HFFc6 (cell line): ENCODE measurements at regions not wholly inside any gene's neighbourhood (a gene's known extent, or its start where the extent isn't known, plus 50 kb on each side); places are given as distances from the start of the nearest gene placed in this dataset.

Experiments used
- DNase-seq: peaks from one replicate; pipeline ENCODE4 v3.0.0-alpha.2; 2018
- H3K27ac Mint-ChIP-seq: 2 replicates; pipeline ENCODE4 v1.8.0; 2020; ENCODE audit warnings: mild to moderate bottlenecking, mixed read lengths
- H3K27me3 Mint-ChIP-seq: 2 replicates; pipeline ENCODE4 v1.8.0; 2021; ENCODE audit warnings: mild to moderate bottlenecking, moderate library complexity, mixed read lengths; ENCODE audit not compliant: insufficient read depth
- H3K36me3 Mint-ChIP-seq: 2 replicates; pipeline ENCODE4 v1.8.0; 2021; ENCODE audit warnings: low read depth, mixed read lengths
- H3K4me1 Mint-ChIP-seq: 2 replicates; pipeline ENCODE4 v1.8.0; 2020; ENCODE audit warnings: low read depth, mixed read lengths
- H3K4me3 Mint-ChIP-seq: 2 replicates; pipeline ENCODE4 v1.8.0; 2020; ENCODE audit warnings: mild to moderate bottlenecking, moderate library complexity, mixed read lengths
- H3K9me3 Mint-ChIP-seq: 2 replicates; pipeline ENCODE4 v1.8.0; 2020; ENCODE audit warnings: mild to moderate bottlenecking, mixed read lengths
- CTCF ChIP-seq: fragments of 200-600 bp; sonication (generic); IDR thresholded peaks from 2 replicates; pipeline ENCODE4 v1.5.0; 2021; ENCODE audit warnings: antibody characterized with exemption, mild to moderate bottlenecking

GRCh38 chr7:156158693-156159092, 346.4 kb upstream of the SHH start:
- peaks cover 4% of the 10 kb centered on the region; the same call in 1 of the 2 replicates for H3K27me3 Mint-ChIP-seq

DNA sequence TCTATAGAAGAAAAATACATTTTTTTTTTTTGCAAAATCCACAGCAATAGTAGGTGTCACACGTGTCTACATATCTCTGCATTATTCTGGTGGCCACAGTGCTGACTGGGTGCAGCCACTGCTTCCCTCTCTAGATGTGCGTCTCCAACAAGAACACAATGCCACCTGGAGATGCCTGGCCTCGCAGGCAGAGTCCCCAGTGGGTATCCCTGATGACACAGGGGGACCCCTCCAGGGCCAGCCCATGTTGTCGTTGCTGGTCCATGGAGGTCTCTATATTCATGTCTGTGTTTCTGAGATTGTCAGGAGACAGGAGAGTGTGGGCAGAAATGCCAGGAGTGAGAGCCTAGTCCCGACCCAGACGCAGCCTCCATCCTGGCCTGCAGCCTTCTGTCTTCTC, 345.9 kb upstream of the SHH start:
- no peaks in the 10 kb centered on the region for H3K4me1 Mint-ChIP-seq
- no peak for DNase-seq
- H3K27me3 Mint-ChIP-seq = peaks cover 4% of the 10 kb centered on the region; the same call in 1 of the 2 replicates
- no peak for TF ChIP-seq CTCF
- peaks cover 45% of the 10 kb centered on the region for H3K9me3 Mint-ChIP-seq
- H3K36me3 Mint-ChIP-seq = 0 out of 2 replicates have a peak, but pooled peaks cover 4% of the 10 kb centered on the region
- H3K27ac Mint-ChIP-seq = no peak overlapping the region
- H3K4me3 Mint-ChIP-seq = no peak overlapping the region

More at GRCh38 chr7:156158693-156159092, 346.4 kb upstream of the SHH start:
- TF ChIP-seq CTCF = no peak
- H3K9me3 Mint-ChIP-seq = peaks cover 40% of the 10 kb centered on the region
- H3K27ac Mint-ChIP-seq = no peak overlapping the region
- H3K36me3 Mint-ChIP-seq = no peaks in the 10 kb centered on the region
- no peak overlapping the region for H3K4me3 Mint-ChIP-seq
- DNase-seq = no peak
- H3K4me1 Mint-ChIP-seq = no peaks in the 10 kb centered on the region

DNA sequence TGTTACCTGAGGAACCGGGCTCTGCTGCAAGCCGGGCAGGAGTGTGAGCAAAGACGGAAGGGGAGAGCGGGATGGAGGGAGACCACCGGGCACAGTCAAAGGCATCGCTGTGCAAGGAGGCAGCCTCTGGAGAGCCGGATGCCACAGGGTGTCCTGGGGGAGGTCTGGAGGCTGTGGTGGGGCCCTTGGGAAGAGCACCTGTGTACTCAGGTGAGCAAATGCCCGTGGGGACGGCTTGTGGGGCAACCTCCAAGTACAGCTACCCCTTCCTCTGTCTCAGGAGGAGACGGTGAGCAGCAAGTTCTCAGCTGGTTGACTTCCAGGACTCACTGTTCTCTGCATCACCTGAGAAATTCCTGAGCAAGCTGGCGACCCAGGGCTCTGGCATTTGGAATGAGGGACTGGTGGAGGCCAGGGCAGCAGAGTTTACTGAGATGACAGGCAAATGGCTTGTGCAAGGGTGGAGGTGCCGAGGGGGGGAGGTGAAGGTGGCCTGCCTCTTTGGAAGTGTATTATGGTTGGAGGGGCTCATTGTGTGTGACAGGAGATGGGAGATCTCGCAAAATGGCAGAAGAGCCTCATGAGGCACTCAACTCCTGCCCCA, 345.2 kb upstream of the SHH start:
- DNase-seq = no peak

DNA sequence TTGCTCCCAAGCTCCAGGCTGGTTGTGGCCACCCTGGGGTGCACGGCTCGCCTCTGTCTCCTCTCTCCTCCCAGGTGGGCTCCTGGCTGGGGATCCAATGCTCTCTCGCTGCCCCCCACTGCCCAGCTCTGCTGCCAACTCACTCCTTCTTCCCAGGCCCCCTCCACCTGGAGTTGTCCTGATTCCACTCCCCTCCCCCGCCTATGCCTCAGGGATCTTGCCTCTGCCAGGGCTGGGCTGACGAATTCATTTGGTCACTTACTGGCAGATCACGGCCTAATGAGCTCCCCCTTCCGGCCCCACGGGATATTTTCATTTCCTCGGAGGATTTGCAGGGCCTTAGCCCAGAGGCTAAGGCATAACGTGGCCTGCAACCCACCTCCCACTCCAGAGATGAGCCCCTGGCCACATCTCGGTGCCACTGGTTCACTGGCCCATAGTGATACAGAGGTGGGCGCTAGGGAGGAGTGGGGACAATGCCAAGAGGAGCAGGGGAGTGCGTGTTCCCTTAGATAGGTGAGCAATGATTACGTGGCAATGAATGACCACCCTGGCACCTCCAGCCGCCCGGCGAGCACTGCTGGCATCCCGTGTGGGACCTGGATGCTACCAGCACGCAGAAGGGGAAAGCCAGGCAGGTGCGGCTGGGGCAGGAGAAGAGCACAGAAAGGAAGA, 344.6 kb upstream of the SHH start:
- H3K4me3 Mint-ChIP-seq = no peak overlapping the region
- no peaks in the 10 kb centered on the region for H3K4me1 Mint-ChIP-seq
- TF ChIP-seq CTCF = peak; percentile 23; the same call in 1 of the 2 replicates
- peaks cover 51% of the 10 kb centered on the region for H3K9me3 Mint-ChIP-seq
- 0 out of 2 replicates have a peak, but pooled peaks cover 7% of the 10 kb centered on the region for H3K36me3 Mint-ChIP-seq
- H3K27ac Mint-ChIP-seq = no peak overlapping the region
- H3K27me3 Mint-ChIP-seq = no peaks in the 10 kb centered on the region; the same call in 1 of the 2 replicates
- DNase-seq = no peak

More for the DNA sequence above, 345.2 kb upstream of the SHH start:
- Mint-ChIP-seq H3K36me3 (0 out of 2 replicates have a peak, but pooled peaks cover 7% of the 10 kb centered on the region), H3K9me3 (peaks cover 47% of the 10 kb centered on the region), H3K27me3 (peaks cover 2% of the 10 kb centered on the region; the same call in 1 of the 2 replicates), H3K4me1 (no peaks in the 10 kb centered on the region), H3K27ac (no peak overlapping the region), H3K4me3 (no peak overlapping the region)
- no peak for TF ChIP-seq CTCF

DNA sequence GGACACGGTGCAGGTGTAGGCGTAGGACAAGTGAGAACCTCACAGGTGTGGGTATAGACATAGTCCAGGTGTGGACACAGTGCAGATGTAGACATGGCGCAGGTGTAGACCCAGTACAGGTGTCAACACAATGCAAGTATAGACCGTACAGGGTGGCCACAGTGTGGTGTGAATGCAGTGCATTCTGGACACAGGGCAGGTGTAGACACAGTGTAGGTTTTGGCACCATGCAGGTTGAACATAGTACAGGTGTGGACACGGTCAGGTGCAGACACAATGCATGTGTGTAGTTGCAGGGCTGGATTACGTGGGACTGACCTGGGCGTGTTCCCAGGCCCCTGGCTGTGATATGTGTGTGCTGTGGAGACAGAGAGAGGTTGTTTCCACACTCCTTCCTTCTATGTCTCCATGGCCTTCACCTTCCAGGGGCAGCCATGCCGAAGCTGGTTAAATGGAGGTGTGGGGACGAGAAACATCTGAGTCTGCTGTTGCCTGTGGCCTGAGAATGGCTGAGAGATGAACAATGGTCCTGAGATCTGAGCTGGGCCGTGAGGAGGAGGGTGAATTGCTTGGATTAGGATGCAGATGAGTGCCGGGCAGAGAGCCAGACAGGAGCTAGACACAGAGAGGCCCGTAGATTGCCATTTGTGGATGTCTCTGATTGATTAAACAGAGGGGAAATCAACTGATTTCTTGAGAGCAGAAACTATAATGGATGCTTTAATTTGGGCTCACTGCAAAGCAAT, 343.9 kb upstream of the SHH start:
- DNase-seq = no peak
- H3K4me1 Mint-ChIP-seq = no peaks in the 10 kb centered on the region

More for the DNA sequence above, 343.9 kb upstream of the SHH start:
- TF ChIP-seq CTCF = no peak
- Mint-ChIP-seq H3K27me3 (no peaks in the 10 kb centered on the region; the same call in 1 of the 2 replicates), H3K4me3 (no peak overlapping the region), H3K27ac (no peak overlapping the region), H3K9me3 (peaks cover 50% of the 10 kb centered on the region), H3K36me3 (0 out of 2 replicates have a peak, but pooled peaks cover 7% of the 10 kb centered on the region)
